GM12872 (cell line): ENCODE measurements at regions not wholly inside any gene's neighbourhood (a gene's known extent, or its start where the extent isn't known, plus 50 kb on each side); places are given as distances from the start of the nearest gene placed in this dataset.

Experiments
- TF ChIP-seq, protein P1 (sequence below): IDR thresholded peaks from 3 replicates; pipeline ENCODE4 v1.5.1; 2011; ENCODE audit warnings: low read depth, mild to moderate bottlenecking, low read length, moderate library complexity; ENCODE audit not compliant: insufficient read depth

DNA sequence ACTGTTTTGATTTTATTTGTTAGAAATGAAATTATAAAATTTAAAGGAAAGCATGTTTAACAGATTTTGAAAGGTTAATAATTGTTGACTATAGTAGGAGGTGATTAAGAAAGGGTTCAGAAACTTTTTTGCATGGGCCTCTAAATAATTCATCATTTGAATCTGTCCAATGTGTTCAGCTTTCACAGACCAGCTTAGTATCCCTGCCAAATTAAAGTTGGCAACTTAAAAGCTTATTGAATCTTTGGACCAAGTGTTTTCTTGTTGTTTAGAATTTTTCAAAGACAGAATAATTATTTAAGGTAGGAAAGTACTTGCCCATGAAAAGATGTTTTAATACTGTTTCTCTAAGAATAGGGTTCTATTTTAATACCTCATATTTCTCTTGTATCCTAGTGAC is 466.0 kb downstream of the GJA1 start:
- TF ChIP-seq, protein P1, sequence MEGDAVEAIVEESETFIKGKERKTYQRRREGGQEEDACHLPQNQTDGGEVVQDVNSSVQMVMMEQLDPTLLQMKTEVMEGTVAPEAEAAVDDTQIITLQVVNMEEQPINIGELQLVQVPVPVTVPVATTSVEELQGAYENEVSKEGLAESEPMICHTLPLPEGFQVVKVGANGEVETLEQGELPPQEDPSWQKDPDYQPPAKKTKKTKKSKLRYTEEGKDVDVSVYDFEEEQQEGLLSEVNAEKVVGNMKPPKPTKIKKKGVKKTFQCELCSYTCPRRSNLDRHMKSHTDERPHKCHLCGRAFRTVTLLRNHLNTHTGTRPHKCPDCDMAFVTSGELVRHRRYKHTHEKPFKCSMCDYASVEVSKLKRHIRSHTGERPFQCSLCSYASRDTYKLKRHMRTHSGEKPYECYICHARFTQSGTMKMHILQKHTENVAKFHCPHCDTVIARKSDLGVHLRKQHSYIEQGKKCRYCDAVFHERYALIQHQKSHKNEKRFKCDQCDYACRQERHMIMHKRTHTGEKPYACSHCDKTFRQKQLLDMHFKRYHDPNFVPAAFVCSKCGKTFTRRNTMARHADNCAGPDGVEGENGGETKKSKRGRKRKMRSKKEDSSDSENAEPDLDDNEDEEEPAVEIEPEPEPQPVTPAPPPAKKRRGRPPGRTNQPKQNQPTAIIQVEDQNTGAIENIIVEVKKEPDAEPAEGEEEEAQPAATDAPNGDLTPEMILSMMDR = no peak

DNA sequence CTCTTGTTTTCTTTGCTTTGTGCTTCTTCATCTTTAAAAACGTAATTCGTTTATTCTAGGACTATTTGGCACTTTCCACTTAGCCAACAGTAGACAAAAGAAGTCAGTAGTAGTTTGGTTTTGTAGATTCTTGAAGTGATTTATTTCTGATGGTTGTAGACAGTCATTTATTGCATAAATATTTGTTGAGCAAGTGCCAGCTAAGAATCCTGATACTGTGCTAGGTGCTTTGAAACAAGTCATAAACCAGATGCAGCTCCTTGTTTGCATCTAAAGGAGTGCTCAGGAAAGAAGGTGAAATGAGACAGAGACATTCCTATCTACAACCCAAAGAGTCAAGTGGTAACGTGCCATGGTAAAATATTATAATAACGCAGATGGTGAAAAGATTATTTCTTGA is 469.1 kb downstream of the GJA1 start:
- TF ChIP-seq, protein P1 = no peak

DNA sequence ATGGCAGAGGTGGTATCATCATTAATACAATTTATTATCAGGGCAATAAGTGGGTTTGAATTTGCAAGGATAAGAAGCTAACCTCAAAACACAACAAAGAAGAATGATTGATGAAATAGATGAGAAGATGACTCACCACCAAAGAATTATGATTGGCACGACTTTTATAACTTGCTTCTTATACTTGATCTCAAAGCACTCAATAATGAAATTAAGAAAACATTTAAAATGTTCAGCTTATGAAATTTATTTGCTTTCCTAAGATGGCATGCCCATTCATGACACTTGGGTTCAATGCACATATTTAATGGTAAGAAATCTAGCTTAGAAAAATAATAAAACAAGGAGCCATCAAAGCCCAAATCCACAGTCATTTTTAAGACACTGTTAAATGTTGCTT is 477.5 kb downstream of the GJA1 start:
- TF ChIP-seq, protein P1 = no peak

DNA sequence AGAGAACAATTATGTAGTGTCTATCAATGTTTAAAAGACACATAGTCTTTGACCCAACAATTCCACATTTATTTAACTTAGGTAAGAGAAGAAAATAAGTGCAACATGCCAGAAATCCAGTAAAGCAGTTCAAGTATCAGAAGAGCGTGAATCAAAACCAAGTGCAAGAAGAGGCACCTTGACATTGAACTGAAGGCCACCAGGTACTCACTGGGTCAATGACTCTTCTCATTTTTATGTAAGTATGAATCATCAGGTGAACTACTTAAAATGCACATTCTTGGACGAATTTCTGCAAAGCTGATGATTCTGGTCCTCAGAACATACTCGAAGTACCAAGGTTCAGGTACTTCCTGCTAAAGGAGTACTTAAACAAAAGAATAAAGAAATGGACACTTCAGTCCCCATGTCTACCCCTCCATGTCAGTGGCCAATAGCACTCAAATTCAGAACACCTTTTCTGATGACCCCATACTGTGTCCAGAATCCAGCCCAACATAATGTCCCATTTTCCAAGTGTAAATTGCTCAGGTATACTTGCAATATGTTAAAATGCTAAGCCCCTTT is 481.9 kb downstream of the GJA1 start:
- TF ChIP-seq, protein P1 = no peak

DNA sequence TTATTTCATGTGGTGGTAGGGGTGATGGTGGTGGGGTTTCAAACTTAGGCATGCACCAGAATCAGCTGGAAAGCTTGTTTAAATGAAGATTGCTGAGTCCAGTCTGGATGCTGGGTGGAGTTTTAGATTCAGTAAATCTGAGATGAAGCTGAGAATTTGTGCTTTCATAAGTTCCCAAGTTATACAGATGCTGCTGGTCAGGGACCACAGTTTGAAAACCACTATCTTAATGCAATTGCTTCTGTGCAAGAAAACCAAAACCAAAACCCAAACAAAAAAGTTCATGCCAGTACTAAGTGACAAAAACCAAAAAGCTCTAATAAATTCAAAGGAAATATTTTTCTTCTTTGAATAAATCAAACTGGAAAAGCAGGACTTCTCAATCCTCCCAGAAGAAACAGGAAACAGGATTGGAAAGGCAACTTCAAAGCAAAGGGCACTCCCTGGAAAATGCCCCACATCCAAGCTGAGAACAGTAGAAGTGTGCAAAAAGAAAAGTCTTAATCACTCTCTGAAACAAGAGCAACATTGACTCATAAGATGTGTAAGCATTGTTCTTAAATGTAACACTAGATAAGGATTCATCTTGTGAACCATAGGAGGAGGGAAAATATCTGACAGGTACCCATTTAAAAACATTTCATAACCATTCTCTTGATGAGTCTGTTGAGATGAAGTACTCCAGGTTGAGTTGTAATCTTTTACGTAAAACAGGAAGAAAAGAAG is 481.5 kb upstream of the HSF2 start:
- TF ChIP-seq, protein P1 = no peak

DNA sequence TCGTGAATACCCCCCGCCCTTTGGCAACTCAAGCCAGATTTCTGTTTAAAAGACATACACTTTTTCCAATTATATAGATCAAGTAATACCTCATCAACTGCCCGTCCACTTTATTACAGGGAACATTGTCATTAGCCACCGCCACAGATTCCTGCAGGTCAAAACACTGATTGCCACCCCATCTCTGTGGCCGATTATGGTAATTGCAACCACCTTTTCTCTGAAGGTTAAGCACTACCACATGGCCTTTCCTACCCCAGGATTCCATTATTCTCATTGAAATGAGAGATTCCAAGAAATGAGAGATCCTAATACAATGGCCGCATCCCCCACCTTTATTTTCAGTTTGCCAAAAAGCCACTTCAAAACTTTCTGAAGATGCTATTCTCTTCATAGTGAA is 478.8 kb upstream of the HSF2 start:
- TF ChIP-seq, protein P1 = no peak

DNA sequence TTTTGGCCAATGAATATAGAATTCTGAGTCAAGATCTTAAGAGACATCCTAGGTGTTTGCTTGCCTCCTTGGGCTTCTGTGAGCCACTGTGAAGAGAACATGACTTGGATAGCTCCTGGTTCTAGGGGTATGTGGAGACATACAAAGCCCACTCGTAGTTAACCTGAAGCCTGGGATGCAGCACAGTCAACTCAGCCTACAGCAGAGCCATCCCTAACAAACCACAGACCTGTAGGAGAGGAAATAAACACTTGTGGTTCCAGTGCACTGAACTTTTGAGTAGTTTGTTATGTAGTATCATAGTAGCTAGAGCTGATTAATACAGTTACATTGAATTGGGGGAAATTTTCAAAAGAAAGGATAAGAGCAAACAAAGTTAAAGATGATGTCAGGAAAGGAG is 474.4 kb upstream of the HSF2 start:
- TF ChIP-seq, protein P1 = no peak
